HG03439 (cell line): ENCODE measurements at regions not wholly inside any gene's neighbourhood (a gene's known extent, or its start where the extent isn't known, plus 50 kb on each side); places are given as distances from the start of the nearest gene placed in this dataset.
"Not testable (repeated sequence)": the region's sequence is repeated elsewhere in the genome, so short reads cannot be mapped to it uniquely, and the experiment has no call there.

ENCODE experiments used
- ATAC-seq: cut with Tn5 transposase; IDR thresholded peaks from one replicate; pipeline ENCODE4 v1.9.1; 2021; ENCODE audit warnings: mild to moderate bottlenecking, moderate library complexity; ENCODE audit not compliant: unreplicated experiment

DNA sequence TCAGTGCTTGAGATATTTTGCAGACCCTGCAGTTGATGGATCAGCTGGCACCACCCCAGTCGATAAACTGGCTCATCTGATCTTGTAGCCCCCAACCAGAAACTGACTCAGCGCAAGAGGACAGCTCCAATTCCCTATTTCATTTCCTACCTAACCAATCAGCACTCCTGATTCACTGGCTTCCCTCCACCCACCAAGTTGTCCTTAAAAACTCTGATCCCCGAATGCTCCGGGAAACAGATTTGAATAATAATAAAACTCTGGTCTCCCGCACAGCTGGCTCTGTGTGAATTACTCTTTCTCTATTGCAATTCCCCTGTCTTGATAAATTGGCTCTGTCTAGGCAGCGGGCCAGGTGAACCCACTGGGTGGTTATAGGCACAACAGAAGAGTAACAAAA, 289.4 kb upstream of the SYT1 start:
- not testable (repeated sequence) for ATAC-seq

DNA sequence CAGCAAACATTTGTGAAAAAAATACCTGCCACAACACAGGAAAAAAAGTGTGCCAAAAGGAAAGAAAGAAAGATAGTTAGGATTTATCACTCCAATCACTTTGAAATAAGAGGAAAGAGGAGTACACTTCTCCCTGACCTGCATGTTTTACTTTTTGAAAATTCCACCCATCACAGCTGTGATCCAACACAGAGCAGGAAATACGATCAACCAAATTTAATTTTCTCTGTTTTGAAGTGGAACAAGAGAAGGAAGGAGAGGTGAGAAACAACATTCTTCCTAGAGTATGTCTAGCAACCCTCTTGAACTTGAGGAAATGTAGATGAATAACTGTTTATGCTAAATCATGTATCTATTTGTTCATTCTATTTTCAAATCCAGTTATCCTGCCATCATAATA, 284.7 kb upstream of the SYT1 start:
- ATAC-seq, result no peak

- no peak for ATAC-seq
Measured at GRCh38 chr12:78580296-78580695, 284.3 kb upstream of the SYT1 start.

DNA sequence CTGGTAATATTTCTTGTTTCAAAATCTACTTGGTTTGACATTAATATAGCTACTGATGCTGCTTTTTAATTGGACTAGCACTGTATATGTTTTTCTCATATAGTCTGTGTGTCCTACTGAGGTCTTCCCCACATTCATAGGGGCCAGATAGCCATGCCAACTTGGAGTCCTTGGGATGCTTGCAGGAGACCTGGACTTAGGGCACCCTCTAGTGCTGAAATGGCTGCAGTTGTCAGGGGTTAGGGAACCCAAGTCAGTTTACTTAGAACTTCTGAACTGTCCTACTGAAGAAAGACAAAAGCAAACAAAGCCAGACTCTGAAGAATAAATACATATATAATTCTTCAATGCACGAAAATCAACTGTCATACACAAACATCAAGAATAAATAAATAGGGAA, 279.9 kb upstream of the SYT1 start:
- ATAC-seq, result no peak

DNA sequence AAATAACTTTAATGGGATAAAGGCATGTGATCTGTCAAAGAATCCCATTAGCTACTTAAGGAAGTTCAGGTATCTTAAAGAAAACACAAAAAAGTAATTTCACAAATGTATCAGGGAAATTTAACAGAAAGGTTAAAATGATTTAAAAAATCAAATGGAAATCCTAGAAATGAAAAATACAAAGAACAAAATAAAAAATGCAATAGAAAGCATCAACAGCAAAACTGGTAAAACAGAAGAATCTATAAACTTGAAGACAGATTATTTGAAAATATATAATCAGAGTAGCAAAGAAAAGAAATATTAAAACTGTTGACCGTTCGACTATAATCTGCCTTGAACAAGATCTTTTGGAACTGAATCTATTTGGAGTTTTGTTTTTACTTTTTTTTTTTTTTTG, 279.4 kb upstream of the SYT1 start:
- ATAC-seq, result no peak

DNA sequence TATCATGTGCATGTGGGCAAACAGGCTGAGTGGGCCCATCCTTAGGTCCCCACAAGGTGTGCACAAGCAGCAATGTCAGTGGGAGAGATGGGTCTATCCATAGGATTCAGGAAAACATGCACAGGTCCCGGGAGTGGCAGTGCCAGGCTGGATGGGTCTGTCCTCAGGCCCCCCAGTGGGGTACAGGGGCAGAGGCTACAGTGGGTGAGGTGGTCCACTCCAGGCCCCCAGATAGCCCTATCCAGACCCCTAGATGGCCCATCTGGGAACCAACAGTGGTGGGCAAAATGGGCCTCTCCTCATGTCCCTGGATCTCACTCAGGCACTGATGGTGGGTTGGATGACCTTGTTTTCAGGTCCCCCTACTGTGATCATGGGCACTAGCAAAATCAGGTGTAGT, 277.8 kb upstream of the SYT1 start:
- ATAC-seq, result no peak

- ATAC-seq, result no peak
Measured at GRCh38 chr12:78599366-78599765, 265.2 kb upstream of the SYT1 start.

- ATAC-seq, result no peak
Measured at GRCh38 chr12:78600541-78600940, 264.0 kb upstream of the SYT1 start.

- ATAC-seq, result no peak
Measured at GRCh38 chr12:78611504-78611903, 253.1 kb upstream of the SYT1 start.

DNA sequence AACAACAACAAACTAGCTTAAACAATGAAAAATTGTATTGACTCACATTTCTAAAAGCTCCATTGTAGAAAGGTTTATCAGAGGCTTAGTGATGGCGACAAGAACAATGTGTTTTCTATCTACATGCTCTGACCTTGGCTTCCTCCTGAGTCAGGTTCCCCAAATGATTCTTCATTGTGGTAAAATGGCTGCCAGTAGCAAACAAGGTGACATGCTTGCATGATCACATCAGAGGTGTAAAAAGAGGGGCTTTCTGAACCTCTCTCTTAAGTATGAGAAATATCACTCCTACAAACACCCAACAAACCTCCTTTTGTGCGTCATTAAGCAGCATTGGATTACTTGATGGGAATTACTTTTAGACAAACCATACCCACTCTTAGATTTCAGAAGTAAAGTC, 252.4 kb upstream of the SYT1 start:
- no peak for ATAC-seq

GRCh38 chr12:78617683-78618082, 246.9 kb upstream of the SYT1 start:
- ATAC-seq, result no peak

- no peak for ATAC-seq
Measured at GRCh38 chr12:78622529-78623195, 241.9 kb upstream of the SYT1 start.

DNA sequence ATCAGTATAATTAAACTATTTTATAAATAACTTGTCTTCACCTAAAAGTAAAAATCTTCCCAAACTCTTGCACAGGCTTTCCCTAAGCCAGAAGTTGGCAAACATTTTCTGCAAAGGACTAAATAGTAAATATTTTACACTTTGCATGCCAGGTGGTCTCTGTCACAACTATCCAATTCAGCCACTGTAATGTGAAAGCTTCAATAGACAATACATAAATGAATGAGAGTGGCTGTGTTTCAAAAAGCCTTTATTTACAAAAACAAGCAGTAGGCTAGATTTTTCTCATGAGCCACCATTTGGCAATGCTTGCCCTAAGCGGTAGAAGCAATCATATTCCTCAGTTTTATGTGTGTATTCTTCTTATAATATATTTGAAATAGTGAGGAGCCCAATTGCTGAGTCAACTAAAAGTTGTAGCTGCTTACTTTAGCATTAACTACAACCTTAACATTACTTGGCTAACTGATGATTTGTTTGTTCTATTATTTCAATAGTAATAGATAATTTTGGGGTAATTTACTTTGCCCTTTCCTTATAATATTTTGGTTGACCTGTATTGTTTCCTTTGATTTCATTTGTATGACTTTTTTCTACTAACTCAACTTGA, 236.0 kb upstream of the SYT1 start:
- ATAC-seq, result no peak

DNA sequence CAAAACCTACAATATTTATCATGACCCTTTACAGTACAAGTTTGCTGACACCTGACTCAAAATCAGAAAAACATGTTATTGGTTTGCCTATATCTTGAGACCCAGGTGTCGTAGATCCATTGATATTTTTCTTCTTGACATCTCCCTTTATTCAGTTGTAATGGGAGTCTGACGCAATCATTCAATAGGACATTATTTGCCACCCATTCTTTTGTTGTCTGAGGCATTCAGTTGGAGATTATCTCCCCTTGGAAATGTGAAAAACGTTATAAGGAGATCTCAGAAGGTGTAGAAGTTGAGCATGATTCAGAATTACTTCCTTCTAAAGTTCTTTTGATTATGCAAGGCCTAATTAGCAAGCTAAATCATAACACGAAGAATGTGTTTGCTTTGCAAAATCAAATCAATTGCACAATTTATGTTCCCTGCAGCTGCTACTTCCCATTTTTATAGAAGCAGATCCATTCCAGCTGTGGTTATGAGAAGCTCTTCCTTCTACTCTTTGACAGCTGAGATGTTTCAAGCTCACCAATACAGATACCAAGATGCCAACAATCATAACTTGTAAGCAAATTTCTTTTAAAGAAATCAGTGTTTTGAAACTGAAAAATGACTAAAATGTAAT, 228.2 kb upstream of the SYT1 start:
- no peak for ATAC-seq

DNA sequence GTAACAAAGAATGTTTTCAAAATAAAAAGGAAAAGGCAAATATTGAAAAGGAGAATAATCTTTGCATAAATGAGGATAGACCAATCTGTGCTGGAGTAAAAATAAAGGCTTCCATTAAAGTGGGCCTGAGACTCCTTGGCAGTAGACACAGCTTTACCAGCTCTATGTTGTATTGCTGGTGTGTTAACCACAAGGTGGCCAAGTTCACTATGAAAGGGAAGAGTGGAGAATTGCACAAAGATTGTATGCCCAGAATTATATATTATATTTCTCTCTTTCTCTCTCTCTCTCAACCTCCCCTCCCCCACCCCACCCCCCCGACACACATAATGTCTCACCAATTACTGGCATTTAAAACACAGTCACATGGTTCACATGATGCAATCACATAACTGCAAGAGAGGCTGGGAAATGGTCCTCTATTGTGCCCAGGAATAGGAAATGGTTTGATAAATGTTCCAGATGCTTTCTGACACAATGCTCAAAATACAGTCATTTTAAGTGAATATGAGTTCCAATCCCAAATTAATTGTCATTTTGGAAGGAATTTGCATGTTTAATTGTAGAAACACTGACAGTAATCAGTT, 222.6 kb upstream of the SYT1 start:
- no peak for ATAC-seq

GRCh38 chr12:78645956-78646355, 218.6 kb upstream of the SYT1 start:
- ATAC-seq, result no peak

DNA sequence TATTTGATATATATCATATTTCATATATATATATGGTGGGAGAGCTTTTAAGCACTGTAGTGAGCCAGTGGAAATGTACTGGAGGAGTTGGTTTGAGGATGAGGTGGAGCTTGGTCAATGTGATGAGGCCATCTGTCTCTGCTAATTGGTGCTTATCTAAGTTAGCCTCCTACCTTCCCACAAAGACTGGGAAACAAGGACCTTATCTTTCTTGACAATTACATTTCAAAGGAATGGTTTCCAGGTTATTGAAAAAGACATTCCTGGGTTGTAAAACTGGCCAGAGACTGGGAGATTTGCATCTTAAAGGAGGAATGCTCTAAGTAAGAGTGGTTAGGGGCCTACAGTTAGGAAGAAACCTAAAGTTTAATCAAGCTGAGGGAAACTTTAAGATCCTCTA, 212.8 kb upstream of the SYT1 start:
- ATAC-seq, result no peak

- ATAC-seq, result no peak
Measured at GRCh38 chr12:78666584-78666983, 198.0 kb upstream of the SYT1 start.

DNA sequence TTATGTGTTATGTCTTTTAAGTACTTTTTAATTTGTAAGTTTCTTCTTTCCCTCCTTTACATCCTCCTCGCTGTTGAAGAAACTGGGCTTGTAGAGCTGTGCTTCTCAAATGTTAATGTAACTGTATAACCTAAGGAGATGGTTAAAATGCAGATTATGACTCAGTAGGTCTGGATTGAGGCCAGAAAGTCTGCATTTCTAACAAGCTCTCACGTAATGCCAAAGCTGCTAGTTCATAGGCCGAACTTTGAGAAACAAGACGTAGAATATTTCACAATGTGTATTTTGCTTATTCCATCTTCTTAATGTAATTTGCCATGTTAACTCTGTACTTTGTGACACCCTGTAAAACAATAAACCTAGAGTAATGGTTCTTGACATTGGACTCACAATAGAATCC, 193.3 kb upstream of the SYT1 start:
- no peak for ATAC-seq

GRCh38 chr12:78672033-78672432, 192.5 kb upstream of the SYT1 start:
- no peak for ATAC-seq

- ATAC-seq, result no peak
Measured at GRCh38 chr12:78674311-78675090, 190.1 kb upstream of the SYT1 start.
